ENCODE measurements at regions not wholly inside any gene's neighbourhood (a gene's known extent, or its start where the extent isn't known, plus 50 kb on each side); places are given as distances from the start of the nearest gene placed in this dataset.

GRCh38 chr12:131441638-131442336, 269.1 kb upstream of the SFSWAP start:
- no peak for TF ChIP-seq TAF1 (IDR thresholded peaks at IDR 0.05; ENCODE audit: low read depth)
- TF ChIP-seq EP300 (conservative IDR thresholded peaks at IDR 0.05; ENCODE audit: poor library complexity, severe bottlenecking) = no peak

All from neural cell (in vitro differentiated cells).